ENCODE measurements at regions not wholly inside any gene's neighbourhood (a gene's known extent, or its start where the extent isn't known, plus 50 kb on each side); places are given as distances from the start of the nearest gene placed in this dataset.

DNA sequence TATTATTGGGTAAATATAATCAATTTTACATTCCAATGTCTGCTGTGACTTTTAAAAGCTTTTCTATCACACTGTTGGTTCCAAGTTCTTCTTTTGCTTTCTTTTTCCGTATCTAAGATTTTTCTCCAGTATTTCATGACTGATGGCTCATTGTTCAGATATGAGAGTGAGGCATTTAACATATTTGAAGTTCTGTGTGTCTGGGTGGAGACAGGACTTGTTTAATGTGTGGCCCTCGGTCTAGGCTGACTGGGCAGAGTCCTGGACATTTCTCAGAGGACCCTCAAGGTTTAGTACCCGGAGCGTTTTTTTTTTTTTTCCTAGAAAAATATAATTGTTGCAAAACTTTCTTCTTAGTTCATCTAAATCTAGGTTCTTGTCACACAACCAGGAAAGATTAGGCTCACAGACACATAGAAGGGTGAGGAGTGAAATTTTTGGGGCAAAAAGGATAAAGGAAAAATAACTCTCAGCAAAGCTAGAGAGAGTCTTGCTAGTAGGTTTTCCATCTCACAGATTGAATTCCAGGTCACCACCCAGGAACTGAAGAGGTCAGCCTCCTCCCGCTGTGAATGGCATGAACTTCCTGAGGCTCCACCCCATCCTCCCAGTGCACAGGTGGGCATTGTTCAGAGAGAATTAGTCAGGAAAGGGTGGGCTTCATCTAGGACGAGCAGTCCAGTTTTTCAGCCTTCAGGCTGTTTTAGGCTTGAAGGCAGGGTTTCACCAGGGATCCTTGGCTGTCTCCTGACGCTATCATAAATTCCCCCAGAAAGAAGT lies 1002.4 kb upstream of the PCDH9 start:
- H3K27me3 ChIP-seq (ENCODE audit: control insufficient read depth, extremely low read depth, insufficient read depth, low read length) = no peaks in the 10 kb centered on the region
- no peaks in the 10 kb centered on the region for H3K9me3 ChIP-seq (ENCODE audit: control insufficient read depth, low read depth, low read length)
- no peak overlapping the region for H3K4me3 ChIP-seq (ENCODE audit: control insufficient read depth in 2 of 3, extremely low read depth in 1 of 3, insufficient read depth in 2 of 3, low read depth in 1 of 3, low read length in 3 of 3)
- DNase-seq (ENCODE audit: low read depth, low spot score) (no peak), FAIRE-seq (no peak)
- no peak overlapping the region for H3K27ac ChIP-seq (ENCODE audit: control insufficient read depth, insufficient read depth, low read length)
- no peak overlapping the region for H2AFZ ChIP-seq (ENCODE audit: control insufficient read depth, low read length)
- H3K9me1 ChIP-seq (ENCODE audit: control insufficient read depth, extremely low read depth, insufficient read depth, low read length) = no peaks in the 10 kb centered on the region
- H4K20me1 ChIP-seq (ENCODE audit: control insufficient read depth, extremely low read depth, insufficient read depth, low read length) = no peaks in the 10 kb centered on the region
- H3K9ac ChIP-seq (ENCODE audit: control insufficient read depth, extremely low read depth, insufficient read depth, low read length) = no peak overlapping the region
- dilution Hi-C loops (cut with MboI; ENCODE audit: extremely low pct_ligation_motif_present, low sequenced_read_pairs) = no loop called here
- H3K36me3 ChIP-seq (ENCODE audit: control insufficient read depth in 2 of 2, extremely low read depth in 1 of 2, insufficient read depth in 2 of 2, low read length in 2 of 2) = no peaks in the 10 kb centered on the region
- no peaks in the 10 kb centered on the region for H3K79me2 ChIP-seq (ENCODE audit: control insufficient read depth, insufficient read depth, low read length)
- H3K4me2 ChIP-seq (ENCODE audit: control insufficient read depth, extremely low read depth, insufficient read depth, low read depth, low read length) = no peak overlapping the region
- TF ChIP-seq, protein P1, sequence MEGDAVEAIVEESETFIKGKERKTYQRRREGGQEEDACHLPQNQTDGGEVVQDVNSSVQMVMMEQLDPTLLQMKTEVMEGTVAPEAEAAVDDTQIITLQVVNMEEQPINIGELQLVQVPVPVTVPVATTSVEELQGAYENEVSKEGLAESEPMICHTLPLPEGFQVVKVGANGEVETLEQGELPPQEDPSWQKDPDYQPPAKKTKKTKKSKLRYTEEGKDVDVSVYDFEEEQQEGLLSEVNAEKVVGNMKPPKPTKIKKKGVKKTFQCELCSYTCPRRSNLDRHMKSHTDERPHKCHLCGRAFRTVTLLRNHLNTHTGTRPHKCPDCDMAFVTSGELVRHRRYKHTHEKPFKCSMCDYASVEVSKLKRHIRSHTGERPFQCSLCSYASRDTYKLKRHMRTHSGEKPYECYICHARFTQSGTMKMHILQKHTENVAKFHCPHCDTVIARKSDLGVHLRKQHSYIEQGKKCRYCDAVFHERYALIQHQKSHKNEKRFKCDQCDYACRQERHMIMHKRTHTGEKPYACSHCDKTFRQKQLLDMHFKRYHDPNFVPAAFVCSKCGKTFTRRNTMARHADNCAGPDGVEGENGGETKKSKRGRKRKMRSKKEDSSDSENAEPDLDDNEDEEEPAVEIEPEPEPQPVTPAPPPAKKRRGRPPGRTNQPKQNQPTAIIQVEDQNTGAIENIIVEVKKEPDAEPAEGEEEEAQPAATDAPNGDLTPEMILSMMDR (optimal IDR thresholded peaks at IDR 0.05 in 1 of 3, IDR thresholded peaks at IDR 0.05 in 1 of 3, conservative IDR thresholded peaks at IDR 0.05 in 1 of 3; ENCODE audit: extremely low read depth in 1 of 3, insufficient read depth in 2 of 3, low read length in 3 of 3) = no peak
- TF ChIP-seq EZH2 (IDR thresholded peaks at IDR 0.05; ENCODE audit: low read length) = no peak
- no peaks in the 10 kb centered on the region for H3K4me1 ChIP-seq (ENCODE audit: control insufficient read depth, extremely low read depth, insufficient read depth, low read length)

DNA sequence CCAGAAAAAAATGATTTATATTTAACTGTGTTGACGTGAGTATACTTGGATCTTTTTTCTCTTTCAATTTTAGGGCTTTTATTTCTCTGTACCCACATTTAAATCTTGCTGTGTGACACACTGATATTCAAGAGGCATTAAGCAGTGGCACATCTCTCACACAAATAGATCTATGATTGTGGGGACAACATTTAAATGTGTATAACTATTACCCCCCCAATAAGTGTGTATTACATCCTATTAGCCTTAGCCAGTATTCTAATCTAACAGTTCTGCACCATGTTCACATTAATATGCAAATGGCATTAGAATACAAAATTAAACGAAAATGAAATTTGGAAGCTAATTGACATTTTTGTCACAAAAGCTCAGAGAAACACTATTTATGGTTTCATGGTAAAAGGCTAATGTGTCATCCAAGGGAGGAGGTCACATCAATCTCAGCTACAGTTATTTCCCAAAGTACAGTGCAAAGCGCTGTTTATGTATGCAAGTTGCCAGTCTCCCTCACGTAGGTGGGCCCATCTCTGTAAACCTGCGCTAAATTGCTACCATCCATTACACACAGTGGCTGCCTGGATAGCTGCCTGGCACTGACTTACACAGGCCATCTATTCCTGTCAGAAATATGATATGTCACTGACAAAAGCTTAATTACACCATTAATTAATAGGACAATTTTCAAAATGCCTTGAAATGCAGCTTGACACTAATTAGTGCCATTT lies 984.7 kb upstream of the PCDH9 start:
- H3K9ac ChIP-seq (ENCODE audit: control insufficient read depth, extremely low read depth, insufficient read depth, low read length) = no peak overlapping the region
- H3K4me1 ChIP-seq (ENCODE audit: control insufficient read depth, extremely low read depth, insufficient read depth, low read length) = no peaks in the 10 kb centered on the region
- no peak overlapping the region for H2AFZ ChIP-seq (ENCODE audit: control insufficient read depth, low read length)
- H3K79me2 ChIP-seq (ENCODE audit: control insufficient read depth, insufficient read depth, low read length) = no peaks in the 10 kb centered on the region
- no peaks in the 10 kb centered on the region for H3K9me1 ChIP-seq (ENCODE audit: control insufficient read depth, extremely low read depth, insufficient read depth, low read length)
- FAIRE-seq = no peak
- H3K4me3 ChIP-seq (ENCODE audit: control insufficient read depth in 2 of 3, extremely low read depth in 1 of 3, insufficient read depth in 2 of 3, low read depth in 1 of 3, low read length in 3 of 3) = no peak overlapping the region
- TF ChIP-seq, protein P1 (optimal IDR thresholded peaks at IDR 0.05 in 1 of 3, IDR thresholded peaks at IDR 0.05 in 1 of 3, conservative IDR thresholded peaks at IDR 0.05 in 1 of 3; ENCODE audit: extremely low read depth in 1 of 3, insufficient read depth in 2 of 3, low read length in 3 of 3) = no peak
- no peak for TF ChIP-seq EZH2 (IDR thresholded peaks at IDR 0.05; ENCODE audit: low read length)
- no peaks in the 10 kb centered on the region for H4K20me1 ChIP-seq (ENCODE audit: control insufficient read depth, extremely low read depth, insufficient read depth, low read length)
- H3K4me2 ChIP-seq (ENCODE audit: control insufficient read depth, extremely low read depth, insufficient read depth, low read depth, low read length) = no peak overlapping the region
- H3K36me3 ChIP-seq (ENCODE audit: control insufficient read depth in 2 of 2, extremely low read depth in 1 of 2, insufficient read depth in 2 of 2, low read length in 2 of 2) = no peaks in the 10 kb centered on the region
- DNase-seq (ENCODE audit: low read depth, low spot score) = no peak
- H3K27ac ChIP-seq (ENCODE audit: control insufficient read depth, insufficient read depth, low read length) = no peak overlapping the region
- dilution Hi-C loops (cut with MboI; ENCODE audit: extremely low pct_ligation_motif_present, low sequenced_read_pairs) = no loop called here
- no peaks in the 10 kb centered on the region for H3K27me3 ChIP-seq (ENCODE audit: control insufficient read depth, extremely low read depth, insufficient read depth, low read length)
- no peaks in the 10 kb centered on the region for H3K9me3 ChIP-seq (ENCODE audit: control insufficient read depth, low read depth, low read length)

Measured in keratinocyte (primary cell).